HEK293 (cell line): ENCODE measurements at regions not wholly inside any gene's neighbourhood (a gene's known extent, or its start where the extent isn't known, plus 50 kb on each side); places are given as distances from the start of the nearest gene placed in this dataset.

Experiments used
- CTCF ChIA-PET: fragments of 350-600 bp; formaldehyde crosslinking; extraction: SDS; loops from one replicate; lab custom pipeline; 2021; ENCODE audit warnings: antibody characterized with exemption; lab: Yijun Ruan, JAX
- POLR2A ChIA-PET: fragments of 300-600 bp; formaldehyde crosslinking; extraction: SDS; loops from one replicate; lab custom pipeline; 2020; ENCODE audit warnings: antibody characterized with exemption, inconsistent platforms; lab: Yijun Ruan, JAX
- H3K27ac ChIP-seq: fragments of 200-500 bp; sonication (Bioruptor generic); 2 replicates; pipeline ENCODE4 v1.5.1; 2014; ENCODE audit warnings: low read depth, low read length, control low read depth, inconsistent platforms; ENCODE audit errors: extremely low read depth
- H3K36me3 ChIP-seq, 2 experiments: fragments of 200-500 bp in 1 of 2; sonication (Bioruptor generic) in 1 of 2; 1 replicate in 1 of 2; 2 replicates in 1 of 2; pipeline ENCODE4 v1.5.1; 2014 to 2017; ENCODE audit warnings: inconsistent platforms in 2 of 2, low read length in 2 of 2; ENCODE audit not compliant: control insufficient read depth in 2 of 2, insufficient read depth in 1 of 2
- H3K4me1 ChIP-seq: fragments of 200-500 bp; sonication (Bioruptor generic); 2 replicates; pipeline ENCODE4 v1.5.1; 2014; ENCODE audit warnings: mild to moderate bottlenecking, low read length, inconsistent platforms; ENCODE audit not compliant: control insufficient read depth, insufficient read depth
- H3K4me3 ChIP-seq: 2 replicates; pipeline ENCODE4 v1.5.1; 2011; ENCODE audit warnings: low read depth, mild to moderate bottlenecking, control low read depth, low read length, moderate library complexity
- H3K9me3 ChIP-seq: fragments of 200-500 bp; sonication (Bioruptor generic); 2 replicates; pipeline ENCODE4 v1.5.1; 2014; ENCODE audit warnings: low read depth, low read length, inconsistent platforms; ENCODE audit not compliant: control insufficient read depth, insufficient read depth
- EGR2 ChIP-seq: fragments of 450-650 bp; formaldehyde crosslinking; IDR thresholded peaks from 2 replicates; pipeline ENCODE4 v1.5.1; 2016; ENCODE audit warnings: low read depth, missing biosample characterization, missing genetic modification characterization
- GFI1B ChIP-seq: fragments of 450-650 bp; formaldehyde crosslinking; IDR thresholded peaks from 2 replicates; pipeline ENCODE4 v1.5.1; 2016; ENCODE audit warnings: missing biosample characterization, missing genetic modification characterization
- IKZF3 ChIP-seq: fragments of 450-650 bp; IDR thresholded peaks from 2 replicates; pipeline ENCODE4 v1.5.0; 2018; ENCODE audit warnings: missing biosample characterization, mild to moderate bottlenecking, missing genetic modification characterization, moderate library complexity
- SCRT1 ChIP-seq: fragments of 450-650 bp; formaldehyde crosslinking; IDR thresholded peaks from 2 replicates; pipeline ENCODE4 v1.5.1; 2016; ENCODE audit warnings: missing biosample characterization, missing genetic modification characterization, borderline replicate concordance
- TCF7L2 ChIP-seq: IDR thresholded peaks from 2 replicates; pipeline ENCODE4 v1.6.1; 2011; ENCODE audit warnings: low read depth, mild to moderate bottlenecking, inconsistent platforms, low read length, moderate library complexity, borderline replicate concordance
- ZEB2 ChIP-seq: fragments of 450-650 bp; formaldehyde crosslinking; IDR thresholded peaks from 2 replicates; pipeline ENCODE4 v1.5.1; 2016; ENCODE audit warnings: missing biosample characterization, missing genetic modification characterization
- ZFP41 ChIP-seq: fragments of 450-650 bp; formaldehyde crosslinking; IDR thresholded peaks from 2 replicates; pipeline ENCODE4 v1.5.1; 2016; ENCODE audit warnings: missing biosample characterization, missing genetic modification characterization, borderline replicate concordance
- ZIC2 ChIP-seq: fragments of 450-650 bp; formaldehyde crosslinking; IDR thresholded peaks from 2 replicates; pipeline ENCODE4 v1.5.1; 2016; ENCODE audit warnings: missing biosample characterization, missing genetic modification characterization
- ZNF10 ChIP-seq: fragments of 450-650 bp; formaldehyde crosslinking; IDR thresholded peaks from 2 replicates; pipeline ENCODE4 v1.5.1; 2017; ENCODE audit warnings: missing biosample characterization, missing genetic modification characterization
- ZNF157 ChIP-seq: fragments of 450-650 bp; formaldehyde crosslinking; IDR thresholded peaks from 2 replicates; pipeline ENCODE4 v1.5.1; 2016; ENCODE audit warnings: missing biosample characterization, missing genetic modification characterization
- ZNF174 ChIP-seq: fragments of 450-650 bp; formaldehyde crosslinking; IDR thresholded peaks from 2 replicates; pipeline ENCODE4 v1.5.0; 2017; ENCODE audit warnings: missing biosample characterization, mild to moderate bottlenecking, missing genetic modification characterization
- ZNF621 ChIP-seq: fragments of 450-650 bp; formaldehyde crosslinking; IDR thresholded peaks from 2 replicates; pipeline ENCODE4 v1.5.1; 2017; ENCODE audit warnings: missing biosample characterization, missing genetic modification characterization
- ZNF785 ChIP-seq: fragments of 450-650 bp; formaldehyde crosslinking; IDR thresholded peaks from 2 replicates; pipeline ENCODE4 v1.5.1; 2016; ENCODE audit warnings: missing biosample characterization, missing genetic modification characterization
- TF ChIP-seq, protein P1 (sequence below): fragments of 450-650 bp; formaldehyde crosslinking; IDR thresholded peaks from 2 replicates; pipeline ENCODE4 v1.5.1; 2016; ENCODE audit warnings: missing biosample characterization, missing genetic modification characterization

DNA sequence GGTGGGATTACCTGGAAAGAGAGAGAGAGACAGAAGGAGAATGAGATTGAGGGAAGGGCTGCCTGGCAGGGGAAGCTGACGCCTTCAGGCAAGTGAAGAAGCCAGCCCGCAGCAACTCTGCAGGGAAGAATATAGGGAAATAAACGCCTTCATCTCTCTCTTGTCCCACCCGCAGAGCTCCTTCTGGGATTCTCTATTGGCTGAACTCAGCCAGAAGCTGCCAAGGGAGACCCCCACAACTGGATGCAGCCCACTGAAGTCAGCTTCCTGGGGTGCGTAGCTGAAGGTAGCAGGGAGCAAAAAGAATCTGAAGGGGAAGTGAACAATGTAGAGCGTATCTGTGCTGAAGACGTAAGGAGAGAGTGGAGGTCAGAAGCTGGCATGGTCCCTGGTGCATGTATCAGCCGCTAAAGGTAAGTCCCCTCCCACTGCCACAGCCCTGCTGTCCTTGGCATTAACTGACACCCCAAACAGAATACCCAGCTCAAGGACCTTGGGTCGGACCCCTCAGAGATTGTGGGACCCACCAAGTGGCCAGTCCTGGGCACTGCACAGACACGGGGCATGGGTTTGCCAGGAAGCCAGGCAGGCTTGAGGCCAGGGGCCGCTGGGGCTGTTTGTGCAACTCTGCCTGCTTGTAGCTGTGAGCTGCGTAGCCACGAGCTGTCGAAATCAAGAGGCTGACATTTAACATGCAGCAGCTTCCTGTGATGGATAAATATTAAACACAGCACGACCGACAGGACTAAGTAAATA lies 469.9 kb downstream of the MN1 start:
- Histone ChIP-seq H3K9me3 (no peaks in the 10 kb centered on the region), H3K27ac (no peak overlapping the region), H3K4me3 (no peak overlapping the region), H3K36me3 (no peaks in the 10 kb centered on the region), H3K4me1 (no peaks in the 10 kb centered on the region)
- ChIA-PET POLR2A (no interaction called here), CTCF (interaction anchor here (0.6 to 1.6 kb wide), 5 partner anchors 12 to 216 kb away, joined by 3 to 4 read pairs (median 3); no protein-coding TSS in a partner anchor)
- TF ChIP-seq ZNF174 (tag by site-specific recombination) (no peak), EGR2 (tag by site-specific recombination) (no peak), TCF7L2 (no peak), ZNF785 (no peak), ZNF157 (tag by site-specific recombination) (no peak), GFI1B (no peak), ZNF10 (tag by site-specific recombination) (no peak), ZNF621 (no peak)
- TF ChIP-seq, all 188 proteins: peak for 0

DNA sequence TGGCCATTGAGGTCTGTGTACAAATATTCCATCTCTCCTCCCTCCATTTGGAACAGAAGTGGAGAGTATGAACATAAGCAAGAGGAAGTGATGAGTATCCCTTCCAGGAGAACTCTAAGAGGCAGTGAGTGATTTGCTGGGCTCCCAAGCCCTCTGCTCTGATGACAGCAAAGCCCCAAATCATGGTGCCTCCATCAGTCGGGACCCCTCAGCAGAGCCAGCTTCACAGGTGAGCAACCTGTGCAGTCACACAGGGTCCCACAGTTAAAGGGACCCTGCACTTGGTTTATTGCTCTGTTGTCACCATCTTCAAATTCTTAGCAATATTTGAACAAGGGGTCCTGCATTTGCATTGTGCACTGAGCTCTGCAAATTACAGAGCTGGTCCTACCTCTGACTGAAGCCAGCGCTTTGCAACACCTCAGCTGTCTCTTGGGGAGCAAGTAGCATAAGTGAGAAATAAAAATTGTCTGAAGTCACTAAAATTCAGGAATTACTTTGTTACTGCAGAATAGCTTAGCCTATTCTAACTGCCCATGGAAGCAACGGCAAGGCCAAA lies 466.4 kb downstream of the MN1 start:
- no peak overlapping the region for H3K27ac ChIP-seq
- CTCF ChIA-PET: interaction anchor here (0.7 to 1.3 kb wide), 2 partner anchors 71 to 246 kb away, joined by 3 to 4 read pairs; no protein-coding TSS in a partner anchor
- TF ChIP-seq SCRT1 (tag by site-specific recombination) (no peak), ZFP41 (tag by site-specific recombination) (no peak), ZIC2 (no peak), ZNF174 (tag by site-specific recombination) (no peak), IKZF3 (no peak)
- TF ChIP-seq, protein P1, sequence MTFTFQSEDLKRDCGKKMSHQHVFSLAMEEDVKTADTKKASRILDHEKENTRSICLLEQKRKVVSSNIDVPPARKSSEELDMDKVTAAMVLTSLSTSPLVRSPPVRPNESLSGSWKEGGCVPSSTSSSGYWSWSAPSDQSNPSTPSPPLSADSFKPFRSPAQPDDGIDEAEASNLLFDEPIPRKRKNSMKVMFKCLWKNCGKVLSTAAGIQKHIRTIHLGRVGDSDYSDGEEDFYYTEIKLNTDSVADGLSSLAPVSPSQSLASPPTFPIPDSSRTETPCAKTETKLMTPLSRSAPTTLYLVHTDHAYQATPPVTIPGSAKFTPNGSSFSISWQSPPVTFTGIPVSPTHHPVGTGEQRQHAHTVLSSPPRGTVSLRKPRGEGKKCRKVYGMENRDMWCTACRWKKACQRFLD (tag by site-specific recombination): no peak

DNA sequence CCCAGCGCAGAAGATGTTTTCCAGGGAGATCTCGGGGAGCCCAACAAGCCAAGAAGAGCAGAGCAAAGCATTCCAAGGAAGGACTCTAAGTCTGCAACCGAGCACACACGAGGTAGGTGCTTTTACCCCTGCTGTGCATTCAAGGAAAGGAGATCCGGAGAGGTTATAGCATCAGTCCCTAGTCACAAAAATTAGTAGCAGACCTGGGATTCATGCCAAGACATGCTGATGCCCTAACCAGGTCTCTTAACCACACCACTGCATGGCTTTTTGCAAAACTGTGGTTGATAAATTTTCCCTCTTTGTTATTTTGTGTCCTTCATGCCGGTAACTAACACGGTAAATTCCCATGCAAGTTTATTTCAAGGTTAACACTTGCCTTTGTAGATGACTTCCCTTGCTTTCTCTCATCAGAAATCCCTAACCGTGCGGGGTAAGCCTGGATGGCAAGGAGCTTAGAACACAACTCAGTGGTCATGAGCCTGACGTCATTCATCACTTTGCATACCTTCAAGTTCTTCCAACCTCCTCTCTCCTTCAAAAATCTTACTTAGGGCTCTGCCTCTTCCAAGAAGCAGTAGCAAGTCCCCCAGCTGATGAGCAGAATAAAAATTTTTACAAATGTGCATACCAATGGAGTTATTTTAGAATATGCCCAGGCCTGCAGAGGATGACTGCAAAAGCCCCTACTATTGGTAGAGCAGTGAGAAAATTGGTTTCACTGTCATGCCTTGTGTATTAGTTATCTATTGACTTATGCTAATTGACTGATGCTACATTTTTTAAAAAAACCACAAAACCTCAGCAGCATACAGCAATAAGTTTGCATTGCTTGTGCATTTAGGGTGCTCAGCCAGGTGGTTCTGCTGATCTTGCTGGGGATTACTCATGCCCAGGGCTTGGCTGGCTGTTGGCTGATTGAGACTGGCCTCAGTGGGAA lies 465.1 kb downstream of the MN1 start:
- Histone ChIP-seq H3K9me3 (no peaks in the 10 kb centered on the region), H3K27ac (no peak overlapping the region), H3K4me1 (no peaks in the 10 kb centered on the region), H3K4me3 (no peak overlapping the region), H3K36me3 (no peaks in the 10 kb centered on the region)
- TF ChIP-seq, protein P1 (tag by site-specific recombination): no peak
- TF ChIP-seq ZEB2 (tag by site-specific recombination) (no peak), ZNF785 (no peak)
- CTCF ChIA-PET: interaction anchor here (1.3 kb wide), 1 partner anchor 70 kb away, joined by 4 read pairs; no protein-coding TSS in a partner anchor
- POLR2A ChIA-PET: no interaction called here

More for the DNA sequence above, 466.4 kb downstream of the MN1 start:
- Histone ChIP-seq H3K9me3 (no peaks in the 10 kb centered on the region), H3K36me3 (no peaks in the 10 kb centered on the region), H3K4me1 (no peaks in the 10 kb centered on the region), H3K4me3 (no peak overlapping the region)
- POLR2A ChIA-PET: no interaction called here
